ENCODE measurements at regions not wholly inside any gene's neighbourhood (a gene's known extent, or its start where the extent isn't known, plus 50 kb on each side); places are given as distances from the start of the nearest gene placed in this dataset.

- no peak overlapping the region for H3K27ac ChIP-seq (ENCODE audit: low read length)
- peak overlapping the region in 1 of 2 donors; percentile 28 for H3K4me3 ChIP-seq (ENCODE audit: low read depth in 1 of 2, low read length in 2 of 2)
- H3K9me3 ChIP-seq (ENCODE audit: control insufficient read depth in 1 of 2, low read length in 2 of 2): no peaks in the 10 kb centered on the region
Observed at GRCh38 chr10:34933676-34934075, 118.6 kb upstream of the PARD3 start.

GRCh38 chr10:34932235-34932634 lies 117.1 kb upstream of the PARD3 start:
- H3K4me3 ChIP-seq (ENCODE audit: low read depth in 1 of 2, low read length in 2 of 2): no peak overlapping the region
- no peak overlapping the region for H3K27ac ChIP-seq (ENCODE audit: low read length)
- no peaks in the 10 kb centered on the region for H3K9me3 ChIP-seq (ENCODE audit: control insufficient read depth in 1 of 2, low read length in 2 of 2)
- H3K27me3 ChIP-seq (ENCODE audit: low read depth, low read length): no peaks in the 10 kb centered on the region
- H3K36me3 ChIP-seq (ENCODE audit: control insufficient read depth in 1 of 2, insufficient read depth in 2 of 2, low read length in 2 of 2): no peaks in the 10 kb centered on the region
- peaks cover 0 to 15% of the 10 kb centered on the region in 2 donors for H3K4me1 ChIP-seq (ENCODE audit: control insufficient read depth in 1 of 2, insufficient read depth in 2 of 2, low read length in 2 of 2)

More at GRCh38 chr10:34933676-34934075, 118.6 kb upstream of the PARD3 start:
- Histone ChIP-seq H3K4me1 (ENCODE audit: control insufficient read depth in 1 of 2, insufficient read depth in 2 of 2, low read length in 2 of 2) (peaks cover 0 to 15% of the 10 kb centered on the region in 2 donors), H3K36me3 (ENCODE audit: control insufficient read depth in 1 of 2, insufficient read depth in 2 of 2, low read length in 2 of 2) (no peaks in the 10 kb centered on the region), H3K27me3 (ENCODE audit: low read depth, low read length) (no peaks in the 10 kb centered on the region)

GRCh38 chr10:34931216-34931615 lies 116.1 kb upstream of the PARD3 start:
- Histone ChIP-seq H3K36me3 (ENCODE audit: control insufficient read depth in 1 of 2, insufficient read depth in 2 of 2, low read length in 2 of 2) (no peaks in the 10 kb centered on the region), H3K4me1 (ENCODE audit: control insufficient read depth in 1 of 2, insufficient read depth in 2 of 2, low read length in 2 of 2) (peaks cover 0 to 15% of the 10 kb centered on the region in 2 donors), H3K27me3 (ENCODE audit: low read depth, low read length) (no peaks in the 10 kb centered on the region), H3K27ac (ENCODE audit: low read length) (no peak overlapping the region), H3K4me3 (ENCODE audit: low read depth in 1 of 2, low read length in 2 of 2) (no peak overlapping the region), H3K9me3 (ENCODE audit: control insufficient read depth in 1 of 2, low read length in 2 of 2) (no peaks in the 10 kb centered on the region)

GRCh38 chr10:34922138-34922537 lies 107.0 kb upstream of the PARD3 start:
- Histone ChIP-seq H3K27me3 (ENCODE audit: low read depth, low read length) (no peaks in the 10 kb centered on the region), H3K4me3 (ENCODE audit: low read depth in 1 of 2, low read length in 2 of 2) (no peak overlapping the region), H3K36me3 (ENCODE audit: control insufficient read depth in 1 of 2, insufficient read depth in 2 of 2, low read length in 2 of 2) (no peaks in the 10 kb centered on the region), H3K27ac (ENCODE audit: low read length) (no peak overlapping the region), H3K9me3 (ENCODE audit: control insufficient read depth in 1 of 2, low read length in 2 of 2) (peaks cover 0 to 15% of the 10 kb centered on the region in 2 donors), H3K4me1 (ENCODE audit: control insufficient read depth in 1 of 2, insufficient read depth in 2 of 2, low read length in 2 of 2) (no peaks in the 10 kb centered on the region)

GRCh38 chr10:34920578-34920977 lies 105.5 kb upstream of the PARD3 start:
- no peak overlapping the region for H3K27ac ChIP-seq (ENCODE audit: low read length)
- no peaks in the 10 kb centered on the region for H3K27me3 ChIP-seq (ENCODE audit: low read depth, low read length)
- H3K36me3 ChIP-seq (ENCODE audit: control insufficient read depth in 1 of 2, insufficient read depth in 2 of 2, low read length in 2 of 2): no peaks in the 10 kb centered on the region
- H3K4me1 ChIP-seq (ENCODE audit: control insufficient read depth in 1 of 2, insufficient read depth in 2 of 2, low read length in 2 of 2): no peaks in the 10 kb centered on the region
- H3K4me3 ChIP-seq (ENCODE audit: low read depth in 1 of 2, low read length in 2 of 2): no peak overlapping the region
- H3K9me3 ChIP-seq (ENCODE audit: control insufficient read depth in 1 of 2, low read length in 2 of 2): peaks cover 0 to 15% of the 10 kb centered on the region in 2 donors

- Histone ChIP-seq H3K27me3 (ENCODE audit: low read depth, low read length) (no peaks in the 10 kb centered on the region), H3K4me1 (ENCODE audit: control insufficient read depth in 1 of 2, insufficient read depth in 2 of 2, low read length in 2 of 2) (no peaks in the 10 kb centered on the region), H3K4me3 (ENCODE audit: low read depth in 1 of 2, low read length in 2 of 2) (no peak overlapping the region), H3K9me3 (ENCODE audit: control insufficient read depth in 1 of 2, low read length in 2 of 2) (no peaks in the 10 kb centered on the region), H3K36me3 (ENCODE audit: control insufficient read depth in 1 of 2, insufficient read depth in 2 of 2, low read length in 2 of 2) (no peaks in the 10 kb centered on the region), H3K27ac (ENCODE audit: low read length) (no peak overlapping the region)
Observed at GRCh38 chr10:34918776-34919315, 103.8 kb upstream of the PARD3 start.

GRCh38 chr10:34918060-34918775 lies 103.1 kb upstream of the PARD3 start:
- H3K9me3 ChIP-seq (ENCODE audit: control insufficient read depth in 1 of 2, low read length in 2 of 2): no peaks in the 10 kb centered on the region
- H3K27ac ChIP-seq (ENCODE audit: low read length): no peak overlapping the region
- no peak overlapping the region for H3K4me3 ChIP-seq (ENCODE audit: low read depth in 1 of 2, low read length in 2 of 2)
- H3K27me3 ChIP-seq (ENCODE audit: low read depth, low read length): no peaks in the 10 kb centered on the region
- H3K36me3 ChIP-seq (ENCODE audit: control insufficient read depth in 1 of 2, insufficient read depth in 2 of 2, low read length in 2 of 2): no peaks in the 10 kb centered on the region
- no peaks in the 10 kb centered on the region for H3K4me1 ChIP-seq (ENCODE audit: control insufficient read depth in 1 of 2, insufficient read depth in 2 of 2, low read length in 2 of 2)

- Histone ChIP-seq H3K27ac (ENCODE audit: low read length) (no peak overlapping the region), H3K4me3 (ENCODE audit: low read depth in 1 of 2, low read length in 2 of 2) (no peak overlapping the region), H3K4me1 (ENCODE audit: control insufficient read depth in 1 of 2, insufficient read depth in 2 of 2, low read length in 2 of 2) (no peaks in the 10 kb centered on the region), H3K36me3 (ENCODE audit: control insufficient read depth in 1 of 2, insufficient read depth in 2 of 2, low read length in 2 of 2) (no peaks in the 10 kb centered on the region), H3K9me3 (ENCODE audit: control insufficient read depth in 1 of 2, low read length in 2 of 2) (no peaks in the 10 kb centered on the region), H3K27me3 (ENCODE audit: low read depth, low read length) (no peaks in the 10 kb centered on the region)
Observed at GRCh38 chr10:34916314-34916713, 101.2 kb upstream of the PARD3 start.

GRCh38 chr10:34912771-34913170 lies 97.7 kb upstream of the PARD3 start:
- no peaks in the 10 kb centered on the region for H3K27me3 ChIP-seq (ENCODE audit: low read depth, low read length)
- no peak overlapping the region for H3K4me3 ChIP-seq (ENCODE audit: low read depth in 1 of 2, low read length in 2 of 2)
- H3K27ac ChIP-seq (ENCODE audit: low read length): no peak overlapping the region
- H3K36me3 ChIP-seq (ENCODE audit: control insufficient read depth in 1 of 2, insufficient read depth in 2 of 2, low read length in 2 of 2): no peaks in the 10 kb centered on the region
- no peaks in the 10 kb centered on the region for H3K9me3 ChIP-seq (ENCODE audit: control insufficient read depth in 1 of 2, low read length in 2 of 2)
- H3K4me1 ChIP-seq (ENCODE audit: control insufficient read depth in 1 of 2, insufficient read depth in 2 of 2, low read length in 2 of 2): peaks cover 0 to 6% of the 10 kb centered on the region in 2 donors

- peaks cover 0 to 6% of the 10 kb centered on the region in 2 donors for H3K4me1 ChIP-seq (ENCODE audit: control insufficient read depth in 1 of 2, insufficient read depth in 2 of 2, low read length in 2 of 2)
- no peak overlapping the region for H3K4me3 ChIP-seq (ENCODE audit: low read depth in 1 of 2, low read length in 2 of 2)
- H3K27me3 ChIP-seq (ENCODE audit: low read depth, low read length): no peaks in the 10 kb centered on the region
- no peaks in the 10 kb centered on the region for H3K9me3 ChIP-seq (ENCODE audit: control insufficient read depth in 1 of 2, low read length in 2 of 2)
- H3K27ac ChIP-seq (ENCODE audit: low read length): no peak overlapping the region
- H3K36me3 ChIP-seq (ENCODE audit: control insufficient read depth in 1 of 2, insufficient read depth in 2 of 2, low read length in 2 of 2): no peaks in the 10 kb centered on the region
Observed at GRCh38 chr10:34911661-34912205, 96.6 kb upstream of the PARD3 start.

- Histone ChIP-seq H3K36me3 (ENCODE audit: control insufficient read depth in 1 of 2, insufficient read depth in 2 of 2, low read length in 2 of 2) (no peaks in the 10 kb centered on the region), H3K9me3 (ENCODE audit: control insufficient read depth in 1 of 2, low read length in 2 of 2) (no peaks in the 10 kb centered on the region), H3K27me3 (ENCODE audit: low read depth, low read length) (no peaks in the 10 kb centered on the region), H3K4me3 (ENCODE audit: low read depth in 1 of 2, low read length in 2 of 2) (no peak overlapping the region), H3K27ac (ENCODE audit: low read length) (no peak overlapping the region), H3K4me1 (ENCODE audit: control insufficient read depth in 1 of 2, insufficient read depth in 2 of 2, low read length in 2 of 2) (peaks cover 0 to 6% of the 10 kb centered on the region in 2 donors)
Observed at GRCh38 chr10:34908481-34908880, 93.4 kb upstream of the PARD3 start.
